COLO829 (cell line): ENCODE measurements at regions not wholly inside any gene's neighbourhood (a gene's known extent, or its start where the extent isn't known, plus 50 kb on each side); places are given as distances from the start of the nearest gene placed in this dataset.
"Not testable (repeated sequence)": the region's sequence is repeated elsewhere in the genome, so short reads cannot be mapped to it uniquely, and the experiment has no call there.

Experiments
- DNase-seq: peaks from one replicate; pipeline ENCODE4 v3.0.0; 2012; ENCODE audit warnings: low spot score

DNA sequence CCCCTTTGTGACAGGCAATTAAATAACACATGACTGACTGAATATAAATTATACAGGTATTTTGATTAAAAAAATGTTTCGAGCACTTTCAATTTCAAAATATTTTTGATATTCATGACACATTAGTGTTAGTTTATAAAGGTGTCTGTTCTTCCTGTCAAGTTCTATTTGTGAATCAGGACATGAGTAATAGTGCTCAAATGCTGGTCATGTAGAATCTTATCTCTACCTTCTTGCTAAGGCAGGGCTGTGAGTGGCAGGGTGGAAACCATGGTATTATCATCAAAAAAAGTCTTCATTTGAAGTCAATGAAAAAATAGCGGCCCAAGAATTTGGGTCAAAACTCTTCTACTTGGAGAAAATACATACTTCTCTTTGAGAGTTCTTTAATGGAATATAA lies 250.2 kb downstream of the DACT1 start:
- no peak for DNase-seq

DNA sequence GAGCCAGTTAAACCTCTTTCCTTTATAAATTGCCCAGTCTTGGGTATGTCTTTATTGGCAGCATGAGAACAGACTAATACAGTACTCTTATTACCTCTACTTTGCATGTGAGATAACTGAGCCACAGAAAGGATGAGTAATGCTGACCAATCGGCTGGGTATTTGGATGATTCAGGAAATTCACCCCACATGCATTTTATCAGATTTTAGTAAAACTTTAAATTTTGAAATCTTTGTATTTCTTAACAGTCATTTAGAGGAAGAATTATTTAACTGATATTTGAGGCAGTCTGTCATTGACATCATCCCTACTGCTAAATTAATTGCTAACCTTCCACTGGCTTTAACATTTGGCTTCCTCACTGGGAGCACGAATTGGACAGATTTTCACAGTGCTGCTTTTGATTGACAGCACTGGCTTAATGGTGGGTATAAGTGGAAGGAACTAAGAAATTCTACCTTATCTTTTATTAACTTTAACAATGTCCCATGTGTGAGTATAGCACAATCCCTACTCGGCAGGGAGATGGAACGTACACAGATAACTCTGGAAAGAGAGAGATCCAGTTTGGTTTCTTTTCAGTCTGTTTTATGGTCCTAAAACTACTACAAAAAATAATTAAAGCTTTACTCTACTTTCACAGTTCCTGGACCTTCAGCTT lies 261.0 kb downstream of the DACT1 start:
- DNase-seq: peak; percentile 28

DNA sequence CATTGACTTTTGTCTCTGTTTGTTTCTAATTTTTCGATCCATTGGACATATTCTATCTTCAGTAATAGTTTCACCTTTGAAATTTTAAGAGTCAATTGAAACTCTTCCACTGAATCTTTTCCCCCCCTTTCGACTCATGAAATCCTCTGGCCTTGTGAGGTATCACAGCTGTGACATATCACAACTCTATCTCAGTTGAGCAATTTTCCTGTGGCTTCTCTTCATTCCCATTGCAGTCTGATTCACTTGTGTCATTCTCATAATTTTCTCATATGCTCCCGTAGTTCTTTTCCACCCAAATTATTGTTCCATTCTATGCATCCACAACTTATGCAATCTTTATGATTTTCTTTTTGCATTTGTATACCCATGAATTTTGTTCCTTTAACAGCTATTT lies 261.6 kb downstream of the DACT1 start:
- no peak for DNase-seq

DNA sequence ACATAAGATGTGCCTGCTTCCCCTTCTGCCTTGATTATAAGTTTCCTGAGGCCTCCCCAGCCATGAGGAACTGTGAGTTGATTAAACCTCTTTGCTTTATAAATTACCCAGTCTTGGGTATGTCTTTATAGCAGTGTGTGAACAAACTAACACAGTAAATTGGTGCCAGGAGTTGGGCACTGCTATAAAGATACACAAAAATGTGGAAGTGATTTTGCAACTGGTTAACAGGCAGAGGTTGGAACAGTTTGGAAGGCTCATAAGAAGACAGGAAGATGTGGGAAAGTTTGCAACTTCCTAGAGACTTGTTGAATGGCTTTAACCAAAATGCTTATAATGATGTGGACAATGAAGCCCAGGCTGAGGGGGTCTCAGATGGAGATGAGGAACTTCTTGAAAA lies 264.1 kb downstream of the DACT1 start:
- no peak for DNase-seq

DNA sequence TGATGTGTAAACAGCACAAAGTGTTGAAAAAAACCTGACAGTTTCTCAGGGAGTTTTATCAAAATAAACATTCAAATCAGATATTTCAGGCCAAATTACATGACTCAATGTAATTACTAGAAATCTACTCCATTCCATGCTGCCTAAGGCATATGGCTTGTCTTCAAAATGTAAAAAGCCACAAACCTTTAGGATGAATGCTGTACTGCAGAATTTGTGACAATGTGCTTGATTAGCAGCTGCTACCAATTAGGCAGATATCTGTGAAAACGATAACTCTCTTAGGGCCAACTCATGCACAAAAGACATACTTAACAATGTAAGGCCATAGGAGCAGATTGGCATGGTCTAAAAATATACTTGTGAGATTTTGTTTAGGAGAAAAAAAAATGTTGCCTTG lies 267.0 kb downstream of the DACT1 start:
- DNase-seq: no peak

DNA sequence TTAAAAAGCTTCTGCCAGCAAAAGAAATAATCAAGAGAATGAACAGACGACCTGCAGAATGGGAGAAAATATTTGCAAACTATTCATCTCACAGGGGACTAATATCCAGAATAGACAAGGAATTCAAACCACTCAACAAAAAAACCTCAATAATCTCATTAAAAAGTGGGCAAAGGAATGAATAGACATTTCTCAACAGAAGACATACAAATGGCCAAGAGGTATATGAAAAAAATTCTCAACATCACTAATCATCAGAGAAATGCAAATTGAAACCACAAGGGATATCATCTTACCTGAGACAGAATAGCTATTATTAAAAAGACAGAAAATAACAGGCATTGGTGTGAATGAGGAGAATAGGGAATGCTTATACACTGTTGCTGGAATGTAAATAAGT lies 270.0 kb downstream of the DACT1 start:
- DNase-seq: no peak

- no peak for DNase-seq
Measured at GRCh38 chr14:58912287-58912686, 274.5 kb downstream of the DACT1 start.

GRCh38 chr14:58912799-58913432 lies 275.2 kb downstream of the DACT1 start:
- DNase-seq: no peak

- DNase-seq: no peak
Measured at GRCh38 chr14:58914279-58914855, 274.1 kb upstream of the DAAM1 start.

DNA sequence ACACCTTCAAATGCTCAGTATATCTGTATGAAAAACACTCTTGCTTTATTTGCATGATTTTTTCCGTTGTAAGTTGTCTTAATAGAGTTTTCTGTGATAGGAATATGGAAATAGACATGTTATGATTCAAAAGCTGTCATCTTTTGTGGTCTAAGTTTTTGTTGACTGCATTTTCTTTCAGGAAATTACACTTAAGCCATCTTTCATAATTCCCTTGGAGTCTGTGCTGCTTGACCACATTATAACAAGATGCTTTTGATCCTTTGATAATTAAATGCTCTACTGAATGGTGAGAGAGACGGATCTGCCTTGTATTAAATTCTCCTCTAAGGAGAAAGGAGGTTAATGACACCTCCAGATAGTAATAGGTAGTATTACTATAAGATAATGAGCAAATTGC lies 272.8 kb upstream of the DAAM1 start:
- no peak for DNase-seq

- DNase-seq: no peak
Measured at GRCh38 chr14:58918066-58918738, 270.3 kb upstream of the DAAM1 start.

- DNase-seq: no peak
Measured at GRCh38 chr14:58919217-58919616, 269.2 kb upstream of the DAAM1 start.

- no peak for DNase-seq
Measured at GRCh38 chr14:58920230-58920629, 268.2 kb upstream of the DAAM1 start.

DNA sequence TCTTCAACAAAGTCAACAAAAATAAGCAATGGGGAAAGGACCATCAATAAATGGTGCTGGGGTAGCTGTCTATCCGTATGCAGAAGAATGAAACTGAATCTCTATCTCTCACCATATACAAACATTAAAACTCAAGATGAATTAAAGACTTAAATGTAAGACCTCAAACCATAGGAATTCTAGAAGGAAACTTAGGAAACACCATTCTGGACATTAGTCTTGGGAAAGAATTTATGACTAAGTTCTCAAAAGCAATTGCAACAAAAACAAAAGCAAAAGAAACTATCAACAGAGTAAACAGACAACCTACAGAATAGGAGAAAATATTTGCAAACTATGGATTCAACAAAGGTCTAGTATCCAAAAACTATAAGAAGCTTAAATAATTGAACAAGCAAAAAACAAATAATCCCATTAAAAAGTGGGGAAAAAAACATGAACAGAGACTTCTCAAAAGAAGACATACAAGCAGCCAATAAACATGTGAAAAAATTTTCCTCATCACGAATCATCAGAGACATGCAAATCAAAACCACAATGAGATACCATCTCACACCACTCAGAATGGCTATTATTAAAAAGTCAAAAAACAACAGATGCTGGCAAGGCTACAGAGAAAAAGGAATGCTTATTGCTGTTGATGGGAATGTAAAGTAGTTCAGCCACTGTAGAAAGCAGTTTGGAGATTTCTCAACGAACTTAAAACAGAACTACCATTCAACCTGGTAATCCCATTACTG lies 266.1 kb upstream of the DAAM1 start:
- not testable (repeated sequence) for DNase-seq

DNA sequence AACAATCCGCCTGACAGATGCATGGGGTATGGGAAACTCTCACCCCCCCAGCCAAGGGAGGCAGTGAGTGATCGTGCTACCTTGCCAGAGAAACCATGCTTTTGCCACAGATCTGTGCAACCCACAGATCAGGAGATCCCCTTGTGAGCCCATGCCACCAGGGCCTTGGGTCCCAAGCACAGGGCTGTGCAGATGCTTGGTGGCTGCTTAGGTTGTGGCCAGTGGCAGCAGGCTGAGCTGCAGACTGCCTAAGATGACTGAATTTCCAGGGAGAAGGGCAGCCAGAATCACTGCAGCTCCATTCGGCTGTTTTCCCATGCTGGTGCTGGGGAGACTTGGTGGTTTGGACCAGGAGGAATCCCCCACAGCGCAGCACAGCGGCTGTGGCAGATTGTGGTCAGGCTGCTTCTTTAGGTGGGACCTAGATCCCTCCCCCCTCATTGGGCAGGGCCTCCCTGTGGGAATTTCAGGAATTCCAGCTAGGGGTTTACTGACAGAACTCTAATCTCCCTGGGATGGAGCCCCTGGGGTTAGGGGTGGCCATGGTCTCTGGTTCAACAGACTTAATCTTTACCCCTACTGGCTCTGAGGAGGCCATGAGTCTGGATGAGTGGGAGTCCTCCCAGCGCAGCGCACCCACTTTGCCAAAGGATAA lies 264.6 kb upstream of the DAAM1 start:
- DNase-seq: no peak

DNA sequence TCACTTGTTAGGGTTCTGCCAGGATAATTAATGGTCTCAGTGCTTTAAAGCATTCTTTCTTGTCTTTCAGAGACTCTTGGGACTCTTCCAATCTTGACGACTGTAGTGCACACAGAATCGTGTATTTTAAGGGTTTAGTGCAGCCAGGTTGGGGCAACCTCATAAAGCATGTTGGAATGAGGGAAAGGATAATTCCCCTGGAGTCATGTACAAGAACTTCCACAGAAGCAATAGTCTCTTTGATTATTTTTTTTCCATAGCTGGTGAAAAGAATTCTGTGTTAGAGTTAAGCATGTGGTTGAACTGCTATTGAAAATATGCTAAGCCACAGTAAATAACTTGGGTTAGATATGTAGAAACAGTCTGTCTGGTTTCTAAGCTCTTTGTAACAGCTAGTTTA lies 246.8 kb upstream of the DAAM1 start:
- peak; percentile 68 for DNase-seq

GRCh38 chr14:58942516-58942915 lies 246.0 kb upstream of the DAAM1 start:
- no peak for DNase-seq

GRCh38 chr14:58944343-58944967 lies 244.0 kb upstream of the DAAM1 start:
- no peak for DNase-seq

DNA sequence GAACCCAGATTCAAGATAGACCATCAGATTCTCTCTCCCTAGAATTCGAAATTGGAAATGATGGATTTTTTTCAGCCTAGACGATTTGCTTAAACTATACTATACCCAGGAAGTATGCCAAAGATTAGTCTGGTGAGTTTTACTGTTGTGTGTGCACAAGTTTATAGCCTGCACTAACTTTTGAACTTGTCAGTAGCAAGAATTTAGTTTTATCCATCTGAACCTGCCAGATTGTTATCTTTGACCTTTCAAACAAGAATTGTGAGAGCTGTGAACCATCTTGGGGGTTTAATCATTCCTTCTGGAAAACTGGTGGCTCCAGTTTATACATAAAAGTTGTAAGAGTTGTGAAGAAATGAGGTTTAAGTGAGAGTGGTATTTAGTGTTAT lies 243.5 kb upstream of the DAAM1 start:
- no peak for DNase-seq

DNA sequence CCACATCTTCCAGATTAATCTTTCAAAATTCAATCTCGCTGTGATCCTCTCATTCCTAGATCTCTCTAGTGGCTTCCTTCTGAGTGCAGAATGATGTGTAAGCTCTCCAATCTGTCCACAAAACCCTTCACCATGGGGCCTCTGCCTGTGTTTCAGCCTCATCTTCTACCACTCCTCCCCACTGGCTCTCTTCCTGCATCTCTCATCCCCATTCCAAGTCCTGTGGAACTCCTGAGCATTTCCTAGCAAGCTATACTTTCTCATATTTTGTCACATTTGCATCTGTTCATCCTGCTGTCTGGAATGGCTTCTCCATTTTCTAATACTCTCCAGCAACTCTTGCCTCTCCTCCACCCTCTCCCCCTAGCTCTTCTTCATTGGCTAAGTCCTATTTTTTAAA lies 242.0 kb upstream of the DAAM1 start:
- no peak for DNase-seq

DNA sequence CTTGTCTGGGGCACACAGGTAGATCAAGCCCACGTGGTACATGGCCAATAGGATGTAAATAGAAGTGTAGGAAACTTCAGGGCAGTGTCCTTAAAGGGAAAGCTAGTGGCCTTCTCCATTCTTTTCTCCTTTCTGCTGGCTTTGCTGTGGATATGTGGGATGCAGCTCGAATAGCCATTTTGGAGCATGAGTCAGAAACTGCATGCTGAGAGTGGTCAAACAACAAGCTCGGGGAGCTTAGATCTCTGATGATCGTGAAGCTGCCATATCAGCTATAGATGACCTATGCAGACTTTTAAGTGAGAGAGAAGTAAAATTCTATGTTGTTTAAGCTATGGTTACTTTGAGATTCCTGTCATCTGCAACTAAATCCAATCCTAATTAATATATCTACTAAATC lies 241.3 kb upstream of the DAAM1 start:
- DNase-seq: no peak
